ENCODE measurements at regions not wholly inside any gene's neighbourhood (a gene's known extent, or its start where the extent isn't known, plus 50 kb on each side); places are given as distances from the start of the nearest gene placed in this dataset.

DNA sequence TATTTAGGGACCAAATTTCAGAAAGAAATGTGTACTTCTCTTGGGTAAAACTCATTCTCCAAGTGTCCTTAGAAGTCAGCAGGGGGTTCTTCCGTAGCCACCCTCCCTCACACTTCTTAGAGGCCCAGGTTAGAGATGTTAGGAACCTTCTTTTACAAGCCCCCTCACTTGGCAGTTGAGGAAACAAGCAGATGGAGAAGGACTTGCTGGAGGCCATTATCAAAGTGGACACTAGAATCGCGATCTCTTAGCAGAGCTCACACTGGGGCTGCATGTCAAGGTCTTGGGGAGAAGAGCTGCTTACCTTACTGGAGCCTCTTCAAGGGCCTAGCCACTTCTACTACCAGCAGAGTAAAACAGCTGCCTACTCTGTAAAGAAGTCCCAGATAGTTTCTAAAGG, 69.4 kb upstream of the POLG start:
- Histone ChIP-seq H3K27me3 (ENCODE audit: insufficient read depth) (peaks cover 100% of the 10 kb centered on the region), H3K27ac (ENCODE audit: low read depth) (no peak overlapping the region), H3K36me3 (ENCODE audit: insufficient read depth) (no peaks in the 10 kb centered on the region; the same call in 1 of the 2 replicates), H3F3A (replicated peaks; ENCODE audit: low read depth) (peaks cover 49% of the 10 kb centered on the region), H3K4me1 (ENCODE audit: insufficient read depth) (peaks cover 34% of the 10 kb centered on the region), H3K9me2 (ENCODE audit: insufficient read depth) (no peaks in the 10 kb centered on the region), H3K4me3 (no peak overlapping the region), H4K20me1 (replicated peaks; ENCODE audit: insufficient read depth) (peaks cover 61% of the 10 kb centered on the region), H2AFZ (no peak overlapping the region), H3K79me2 (replicated peaks; ENCODE audit: insufficient read depth) (no peaks in the 10 kb centered on the region), H3K4me2 (no peak overlapping the region)
- no peak for TF ChIP-seq STAT1 (IDR thresholded peaks at IDR 0.05; ENCODE audit: unreplicated experiment)
- TF ChIP-seq EZH2 (IDR thresholded peaks at IDR 0.05; ENCODE audit: low read depth, unreplicated experiment): peak; percentile 63
- TF ChIP-seq EZH2phosphoT487 (IDR thresholded peaks at IDR 0.05; ENCODE audit: unreplicated experiment): peak; percentile 18
- H3K4me1 Mint-ChIP-seq: peaks cover 25% of the 10 kb centered on the region
- H3K27me3 Mint-ChIP-seq (ENCODE audit: insufficient read depth, low read depth, poor library complexity): peaks cover 99% of the 10 kb centered on the region
- H3K4me3 Mint-ChIP-seq: no peak overlapping the region
- peaks cover 4% of the 10 kb centered on the region; the same call in 1 of the 3 replicates for H3K9me3 Mint-ChIP-seq
- no peaks in the 10 kb centered on the region; the same call in 2 of the 3 replicates for H3K36me3 Mint-ChIP-seq (ENCODE audit: low read depth)
- no peak for ATAC-seq
- DNase-seq (ENCODE audit: low spot score): no peak
- no peak overlapping the region for H3K27ac Mint-ChIP-seq

DNA sequence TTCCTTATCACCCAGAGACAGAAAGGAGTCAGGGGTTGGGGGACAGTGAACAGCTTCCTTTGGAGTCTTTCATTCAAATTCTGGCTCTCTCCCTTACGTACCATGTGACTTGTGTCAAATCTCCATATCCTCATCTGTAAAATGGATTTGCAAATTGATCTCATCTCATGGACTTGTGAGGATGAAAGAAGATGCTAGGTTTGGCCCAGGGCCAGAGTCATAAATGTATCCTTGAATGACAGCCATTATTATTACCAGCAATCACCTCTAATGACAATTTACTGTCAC, 67.8 kb upstream of the POLG start:
- no peaks in the 10 kb centered on the region for H3K36me3 ChIP-seq (ENCODE audit: insufficient read depth)
- Mint-ChIP-seq H3K4me1 (peaks cover 14% of the 10 kb centered on the region), H3K36me3 (ENCODE audit: low read depth) (no peaks in the 10 kb centered on the region), H3K27me3 (ENCODE audit: insufficient read depth, low read depth, poor library complexity) (peaks cover 99% of the 10 kb centered on the region), H3K27ac (no peak overlapping the region), H3K9me3 (no peaks in the 10 kb centered on the region), H3K4me3 (no peak overlapping the region)
- no peak overlapping the region for H3K27ac ChIP-seq (ENCODE audit: low read depth)
- no peak overlapping the region for H3K4me2 ChIP-seq
- peaks cover 33% of the 10 kb centered on the region for H3K4me1 ChIP-seq (ENCODE audit: insufficient read depth)
- H3F3A ChIP-seq (replicated peaks; ENCODE audit: low read depth): peaks cover 39% of the 10 kb centered on the region
- ATAC-seq (no peak), DNase-seq (ENCODE audit: low spot score) (no peak)
- no peak overlapping the region for H3K4me3 ChIP-seq
- no peaks in the 10 kb centered on the region for H3K79me2 ChIP-seq (replicated peaks; ENCODE audit: insufficient read depth)
- H2AFZ ChIP-seq: no peak overlapping the region
- peaks cover 100% of the 10 kb centered on the region for H3K27me3 ChIP-seq (ENCODE audit: insufficient read depth)
- H4K20me1 ChIP-seq (replicated peaks; ENCODE audit: insufficient read depth): peaks cover 67% of the 10 kb centered on the region
- no peaks in the 10 kb centered on the region for H3K9me2 ChIP-seq (ENCODE audit: insufficient read depth)
- TF ChIP-seq, protein P1, sequence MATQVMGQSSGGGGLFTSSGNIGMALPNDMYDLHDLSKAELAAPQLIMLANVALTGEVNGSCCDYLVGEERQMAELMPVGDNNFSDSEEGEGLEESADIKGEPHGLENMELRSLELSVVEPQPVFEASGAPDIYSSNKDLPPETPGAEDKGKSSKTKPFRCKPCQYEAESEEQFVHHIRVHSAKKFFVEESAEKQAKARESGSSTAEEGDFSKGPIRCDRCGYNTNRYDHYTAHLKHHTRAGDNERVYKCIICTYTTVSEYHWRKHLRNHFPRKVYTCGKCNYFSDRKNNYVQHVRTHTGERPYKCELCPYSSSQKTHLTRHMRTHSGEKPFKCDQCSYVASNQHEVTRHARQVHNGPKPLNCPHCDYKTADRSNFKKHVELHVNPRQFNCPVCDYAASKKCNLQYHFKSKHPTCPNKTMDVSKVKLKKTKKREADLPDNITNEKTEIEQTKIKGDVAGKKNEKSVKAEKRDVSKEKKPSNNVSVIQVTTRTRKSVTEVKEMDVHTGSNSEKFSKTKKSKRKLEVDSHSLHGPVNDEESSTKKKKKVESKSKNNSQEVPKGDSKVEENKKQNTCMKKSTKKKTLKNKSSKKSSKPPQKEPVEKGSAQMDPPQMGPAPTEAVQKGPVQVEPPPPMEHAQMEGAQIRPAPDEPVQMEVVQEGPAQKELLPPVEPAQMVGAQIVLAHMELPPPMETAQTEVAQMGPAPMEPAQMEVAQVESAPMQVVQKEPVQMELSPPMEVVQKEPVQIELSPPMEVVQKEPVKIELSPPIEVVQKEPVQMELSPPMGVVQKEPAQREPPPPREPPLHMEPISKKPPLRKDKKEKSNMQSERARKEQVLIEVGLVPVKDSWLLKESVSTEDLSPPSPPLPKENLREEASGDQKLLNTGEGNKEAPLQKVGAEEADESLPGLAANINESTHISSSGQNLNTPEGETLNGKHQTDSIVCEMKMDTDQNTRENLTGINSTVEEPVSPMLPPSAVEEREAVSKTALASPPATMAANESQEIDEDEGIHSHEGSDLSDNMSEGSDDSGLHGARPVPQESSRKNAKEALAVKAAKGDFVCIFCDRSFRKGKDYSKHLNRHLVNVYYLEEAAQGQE (IDR thresholded peaks at IDR 0.05; ENCODE audit: unreplicated experiment): no peak
- TF ChIP-seq, protein P2, sequence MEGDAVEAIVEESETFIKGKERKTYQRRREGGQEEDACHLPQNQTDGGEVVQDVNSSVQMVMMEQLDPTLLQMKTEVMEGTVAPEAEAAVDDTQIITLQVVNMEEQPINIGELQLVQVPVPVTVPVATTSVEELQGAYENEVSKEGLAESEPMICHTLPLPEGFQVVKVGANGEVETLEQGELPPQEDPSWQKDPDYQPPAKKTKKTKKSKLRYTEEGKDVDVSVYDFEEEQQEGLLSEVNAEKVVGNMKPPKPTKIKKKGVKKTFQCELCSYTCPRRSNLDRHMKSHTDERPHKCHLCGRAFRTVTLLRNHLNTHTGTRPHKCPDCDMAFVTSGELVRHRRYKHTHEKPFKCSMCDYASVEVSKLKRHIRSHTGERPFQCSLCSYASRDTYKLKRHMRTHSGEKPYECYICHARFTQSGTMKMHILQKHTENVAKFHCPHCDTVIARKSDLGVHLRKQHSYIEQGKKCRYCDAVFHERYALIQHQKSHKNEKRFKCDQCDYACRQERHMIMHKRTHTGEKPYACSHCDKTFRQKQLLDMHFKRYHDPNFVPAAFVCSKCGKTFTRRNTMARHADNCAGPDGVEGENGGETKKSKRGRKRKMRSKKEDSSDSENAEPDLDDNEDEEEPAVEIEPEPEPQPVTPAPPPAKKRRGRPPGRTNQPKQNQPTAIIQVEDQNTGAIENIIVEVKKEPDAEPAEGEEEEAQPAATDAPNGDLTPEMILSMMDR (conservative IDR thresholded peaks at IDR 0.05; ENCODE audit: low read depth in 2 of 2): no peak
- TF ChIP-seq NANOG (IDR thresholded peaks at IDR 0.05; ENCODE audit: borderline replicate concordance): no peak
- no peak for TF ChIP-seq STAT1 (IDR thresholded peaks at IDR 0.05; ENCODE audit: unreplicated experiment)
- no peak for TF ChIP-seq EZH2 (IDR thresholded peaks at IDR 0.05; ENCODE audit: low read depth, unreplicated experiment)
- no peak for TF ChIP-seq CREB1 (CRISPR knock-in tag; IDR thresholded peaks at IDR 0.05; ENCODE audit: low read depth)
- TF ChIP-seq JUNB (IDR thresholded peaks at IDR 0.05; ENCODE audit: unreplicated experiment): no peak
- no peak for TF ChIP-seq POLR2AphosphoS5 (IDR thresholded peaks at IDR 0.05; ENCODE audit: low read depth)
- TF ChIP-seq, protein P3, sequence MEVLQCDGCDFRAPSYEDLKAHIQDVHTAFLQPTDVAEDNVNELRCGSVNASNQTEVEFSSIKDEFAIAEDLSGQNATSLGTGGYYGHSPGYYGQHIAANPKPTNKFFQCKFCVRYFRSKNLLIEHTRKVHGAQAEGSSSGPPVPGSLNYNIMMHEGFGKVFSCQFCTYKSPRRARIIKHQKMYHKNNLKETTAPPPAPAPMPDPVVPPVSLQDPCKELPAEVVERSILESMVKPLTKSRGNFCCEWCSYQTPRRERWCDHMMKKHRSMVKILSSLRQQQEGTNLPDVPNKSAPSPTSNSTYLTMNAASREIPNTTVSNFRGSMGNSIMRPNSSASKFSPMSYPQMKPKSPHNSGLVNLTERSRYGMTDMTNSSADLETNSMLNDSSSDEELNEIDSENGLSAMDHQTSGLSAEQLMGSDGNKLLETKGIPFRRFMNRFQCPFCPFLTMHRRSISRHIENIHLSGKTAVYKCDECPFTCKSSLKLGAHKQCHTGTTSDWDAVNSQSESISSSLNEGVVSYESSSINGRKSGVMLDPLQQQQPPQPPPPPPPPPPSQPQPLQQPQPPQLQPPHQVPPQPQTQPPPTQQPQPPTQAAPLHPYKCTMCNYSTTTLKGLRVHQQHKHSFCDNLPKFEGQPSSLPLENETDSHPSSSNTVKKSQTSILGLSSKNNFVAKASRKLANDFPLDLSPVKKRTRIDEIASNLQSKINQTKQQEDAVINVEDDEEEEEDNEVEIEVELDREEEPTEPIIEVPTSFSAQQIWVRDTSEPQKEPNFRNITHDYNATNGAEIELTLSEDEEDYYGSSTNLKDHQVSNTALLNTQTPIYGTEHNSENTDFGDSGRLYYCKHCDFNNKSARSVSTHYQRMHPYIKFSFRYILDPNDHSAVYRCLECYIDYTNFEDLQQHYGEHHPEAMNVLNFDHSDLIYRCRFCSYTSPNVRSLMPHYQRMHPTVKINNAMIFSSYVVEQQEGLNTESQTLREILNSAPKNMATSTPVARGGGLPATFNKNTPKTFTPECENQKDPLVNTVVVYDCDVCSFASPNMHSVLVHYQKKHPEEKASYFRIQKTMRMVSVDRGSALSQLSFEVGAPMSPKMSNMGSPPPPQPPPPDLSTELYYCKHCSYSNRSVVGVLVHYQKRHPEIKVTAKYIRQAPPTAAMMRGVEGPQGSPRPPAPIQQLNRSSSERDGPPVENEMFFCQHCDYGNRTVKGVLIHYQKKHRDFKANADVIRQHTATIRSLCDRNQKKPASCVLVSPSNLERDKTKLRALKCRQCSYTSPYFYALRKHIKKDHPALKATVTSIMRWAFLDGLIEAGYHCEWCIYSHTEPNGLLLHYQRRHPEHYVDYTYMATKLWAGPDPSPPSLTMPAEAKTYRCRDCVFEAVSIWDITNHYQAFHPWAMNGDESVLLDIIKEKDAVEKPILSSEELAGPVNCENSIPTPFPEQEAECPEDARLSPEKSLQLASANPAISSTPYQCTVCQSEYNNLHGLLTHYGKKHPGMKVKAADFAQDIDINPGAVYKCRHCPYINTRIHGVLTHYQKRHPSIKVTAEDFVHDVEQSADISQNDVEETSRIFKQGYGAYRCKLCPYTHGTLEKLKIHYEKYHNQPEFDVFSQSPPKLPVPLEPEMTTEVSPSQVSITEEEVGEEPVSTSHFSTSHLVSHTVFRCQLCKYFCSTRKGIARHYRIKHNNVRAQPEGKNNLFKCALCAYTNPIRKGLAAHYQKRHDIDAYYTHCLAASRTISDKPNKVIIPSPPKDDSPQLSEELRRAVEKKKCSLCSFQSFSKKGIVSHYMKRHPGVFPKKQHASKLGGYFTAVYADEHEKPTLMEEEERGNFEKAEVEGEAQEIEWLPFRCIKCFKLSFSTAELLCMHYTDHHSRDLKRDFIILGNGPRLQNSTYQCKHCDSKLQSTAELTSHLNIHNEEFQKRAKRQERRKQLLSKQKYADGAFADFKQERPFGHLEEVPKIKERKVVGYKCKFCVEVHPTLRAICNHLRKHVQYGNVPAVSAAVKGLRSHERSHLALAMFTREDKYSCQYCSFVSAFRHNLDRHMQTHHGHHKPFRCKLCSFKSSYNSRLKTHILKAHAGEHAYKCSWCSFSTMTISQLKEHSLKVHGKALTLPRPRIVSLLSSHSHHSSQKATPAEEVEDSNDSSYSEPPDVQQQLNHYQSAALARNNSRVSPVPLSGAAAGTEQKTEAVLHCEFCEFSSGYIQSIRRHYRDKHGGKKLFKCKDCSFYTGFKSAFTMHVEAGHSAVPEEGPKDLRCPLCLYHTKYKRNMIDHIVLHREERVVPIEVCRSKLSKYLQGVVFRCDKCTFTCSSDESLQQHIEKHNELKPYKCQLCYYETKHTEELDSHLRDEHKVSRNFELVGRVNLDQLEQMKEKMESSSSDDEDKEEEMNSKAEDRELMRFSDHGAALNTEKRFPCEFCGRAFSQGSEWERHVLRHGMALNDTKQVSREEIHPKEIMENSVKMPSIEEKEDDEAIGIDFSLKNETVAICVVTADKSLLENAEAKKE (CRISPR knock-in tag; IDR thresholded peaks at IDR 0.05): no peak
- TF ChIP-seq EZH2phosphoT487 (IDR thresholded peaks at IDR 0.05; ENCODE audit: unreplicated experiment): no peak
- no peak for TF ChIP-seq ZNF331 (CRISPR knock-in tag; IDR thresholded peaks at IDR 0.05; ENCODE audit: low read depth)
- TF ChIP-seq ZNF114 (CRISPR knock-in tag; IDR thresholded peaks at IDR 0.05): no peak
